ENCODE measurements at regions not wholly inside any gene's neighbourhood (a gene's known extent, or its start where the extent isn't known, plus 50 kb on each side); places are given as distances from the start of the nearest gene placed in this dataset.

GRCh38 chr6:56714982-56715456 lies 72.3 kb upstream of the DST start:
- DNase-seq (ENCODE audit: low spot score): no peak

- DNase-seq (ENCODE audit: low spot score): no peak
These were observed 71.6 kb upstream of the DST start for GRCh38 chr6:56714273-56714672.

- DNase-seq (ENCODE audit: low spot score): no peak
These were observed 70.6 kb upstream of the DST start for GRCh38 chr6:56713254-56713672.

GRCh38 chr6:56710967-56711366 lies 68.3 kb upstream of the DST start:
- no peak for DNase-seq (ENCODE audit: low spot score)

- DNase-seq (ENCODE audit: low spot score): no peak
These were observed 67.0 kb upstream of the DST start for GRCh38 chr6:56709650-56710049.

- DNase-seq (ENCODE audit: low spot score): no peak
These were observed 66.3 kb upstream of the DST start for GRCh38 chr6:56708810-56709597.

GRCh38 chr6:56706981-56707726 lies 64.5 kb upstream of the DST start:
- DNase-seq (ENCODE audit: low spot score): no peak

- DNase-seq (ENCODE audit: low spot score): no peak
These were observed 56.5 kb upstream of the DST start for GRCh38 chr6:56699066-56699654.

- no peak for DNase-seq (ENCODE audit: low spot score)
These were observed 53.0 kb upstream of the DST start for GRCh38 chr6:56695702-56696101.

- no peak for DNase-seq (ENCODE audit: low spot score)
These were observed 51.3 kb upstream of the DST start for GRCh38 chr6:56694002-56694401.

GRCh38 chr6:56693246-56693607 lies 50.5 kb upstream of the DST start:
- peak; percentile 68 for DNase-seq (ENCODE audit: low spot score)

- DNase-seq (ENCODE audit: low spot score): no peak
These were observed 50.0 kb upstream of the DST start for GRCh38 chr6:56692523-56693245.
